Endothelial cell of umbilical vein (primary cell): ENCODE measurements at regions not wholly inside any gene's neighbourhood (a gene's known extent, or its start where the extent isn't known, plus 50 kb on each side); places are given as distances from the start of the nearest gene placed in this dataset.

ENCODE experiments used
- BruUV-seq: library from RNA; stranded (reverse); fragments of 400-500 nt; replicated peaks from 2 replicates; lab custom pipeline; 2021; lab: Mats Ljungman, UMichigan
- CTCF ChIA-PET: fragments of 300-600, 350-600 bp; sonication (Branson Sonifier 250); formaldehyde crosslinking; loops from one replicate; lab custom pipeline; 2021; ENCODE audit warnings: antibody characterized with exemption, inconsistent platforms; lab: Charles Lee
- POLR2A ChIA-PET: fragments of 300-600, 350-600 bp; sonication (Branson Sonifier 250); formaldehyde crosslinking; loops from one replicate; lab custom pipeline; 2021; ENCODE audit warnings: antibody characterized with exemption, inconsistent platforms; lab: Charles Lee
- DNase-seq: peaks from one replicate; pipeline ENCODE4 v3.0.0-alpha.2; 2011; ENCODE audit warnings: low read depth, low spot score
- FAIRE-seq: peaks from 2 replicates; lab custom pipeline; 2011; peaks lifted over from hg19 to GRCh38; lab: Jason Lieb, UNC
- H2AFZ ChIP-seq: 2 replicates; pipeline ENCODE4 v1.6.0; 2012; ENCODE audit warnings: low read depth, low read length, control low read depth, inconsistent platforms
- H3K27ac ChIP-seq: 2 replicates; pipeline ENCODE4 v1.5.1; 2011; ENCODE audit warnings: low read depth, mild to moderate bottlenecking, control low read depth, low read length, moderate library complexity; ENCODE audit not compliant: insufficient read depth
- H3K27me3 ChIP-seq, 2 experiments: 2 replicates each; pipeline versions ENCODE4 v1.6.0 to v1.6.1; 2011; ENCODE audit warnings: low read length in 2 of 2, mixed read lengths in 1 of 2; ENCODE audit not compliant: control insufficient read depth in 2 of 2, insufficient read depth in 2 of 2
- H3K36me3 ChIP-seq, 2 experiments: 2 replicates in 1 of 2; 3 replicates in 1 of 2; pipeline ENCODE4 v1.5.1; 2011; ENCODE audit warnings: low read length in 2 of 2, mild to moderate bottlenecking in 1 of 2, moderate library complexity in 1 of 2; ENCODE audit not compliant: control insufficient read depth in 2 of 2, insufficient read depth in 2 of 2; ENCODE audit errors: extremely low read depth in 1 of 2
- H3K4me1 ChIP-seq: 3 replicates; pipeline ENCODE4 v1.5.1; 2011; ENCODE audit warnings: mild to moderate bottlenecking, low read length; ENCODE audit not compliant: control insufficient read depth, insufficient read depth; ENCODE audit errors: extremely low read depth
- H3K4me2 ChIP-seq: 2 replicates; pipeline ENCODE4 v1.6.1; 2011; ENCODE audit warnings: low read length, control low read depth, mixed read lengths; ENCODE audit not compliant: insufficient read depth
- H3K4me3 ChIP-seq, 3 experiments: fragments of 200-600 bp in 1 of 3; sonication (generic), shearing (Covaris generic) in 1 of 3; replicated peaks in 1 of 3; 2 replicates each; pipeline ENCODE4 v1.5.1; 2011 to 2016; ENCODE audit warnings: control low read depth in 3 of 3, low read length in 3 of 3, mild to moderate bottlenecking in 2 of 3, inconsistent platforms in 1 of 3, low read depth in 1 of 3, moderate library complexity in 1 of 3; ENCODE audit not compliant: insufficient read depth in 1 of 3
- H3K79me2 ChIP-seq: 2 replicates; pipeline ENCODE4 v1.6.0; 2012; ENCODE audit warnings: low read length, inconsistent platforms; ENCODE audit not compliant: control insufficient read depth, insufficient read depth
- H3K9ac ChIP-seq: replicated peaks from 2 replicates; pipeline ENCODE3; 2011; ENCODE audit warnings: low read length, control low read depth; ENCODE audit not compliant: insufficient read depth; ENCODE audit errors: extremely low read depth
- H3K9me1 ChIP-seq: replicated peaks from 3 replicates; pipeline ENCODE4 v1.6.0; 2011; ENCODE audit warnings: mild to moderate bottlenecking, low read length; ENCODE audit not compliant: control insufficient read depth, insufficient read depth; ENCODE audit errors: extremely low read depth
- H3K9me3 ChIP-seq: replicated peaks from 2 replicates; pipeline ENCODE4 v1.5.1; 2012; ENCODE audit warnings: low read length, inconsistent platforms; ENCODE audit not compliant: control insufficient read depth, insufficient read depth
- H4K20me1 ChIP-seq: replicated peaks from 2 replicates; pipeline ENCODE3; 2011; ENCODE audit warnings: mild to moderate bottlenecking, low read length; ENCODE audit not compliant: control insufficient read depth, insufficient read depth; ENCODE audit errors: extremely low read depth
- CTCF ChIP-seq, 2 donors: IDR thresholded peaks; 1 replicate in 1 of 2; 2 replicates in 1 of 2; pipeline ENCODE4 v1.5.1; 2011; ENCODE audit warnings: low read length in 2 of 2, mild to moderate bottlenecking in 2 of 2, moderate library complexity in 2 of 2, control low read depth in 1 of 2, inconsistent platforms in 1 of 2, low read depth in 1 of 2; ENCODE audit not compliant: insufficient read depth in 1 of 2; ENCODE audit errors: extremely low read depth in 1 of 2
- EZH2 ChIP-seq: IDR thresholded peaks from 2 replicates; pipeline ENCODE4 v1.6.1; 2012; ENCODE audit warnings: borderline replicate concordance, low read depth, mild to moderate bottlenecking, moderate library complexity, low read length, inconsistent platforms; ENCODE audit not compliant: severe bottlenecking
- FOS ChIP-seq: IDR thresholded peaks from 2 replicates; pipeline ENCODE4 v1.6.1; 2011; ENCODE audit warnings: mild to moderate bottlenecking, low read length, moderate library complexity, borderline replicate concordance; ENCODE audit not compliant: insufficient read depth
- GATA2 ChIP-seq: IDR thresholded peaks from 2 replicates; pipeline ENCODE4 v1.7.0; 2011; ENCODE audit warnings: low read depth, mild to moderate bottlenecking, moderate library complexity, mixed read lengths, low read length; ENCODE audit not compliant: insufficient read length, insufficient read depth
- MAX ChIP-seq: IDR thresholded peaks from 2 replicates; pipeline ENCODE4 v1.6.1; 2011; ENCODE audit not compliant: insufficient read depth, insufficient read length
- MYC ChIP-seq: IDR thresholded peaks from one replicate; pipeline ENCODE4 v1.6.1; 2011; ENCODE audit warnings: mild to moderate bottlenecking, low read depth, low read length
- POLR2A ChIP-seq: IDR thresholded peaks from 2 replicates; pipeline ENCODE4 v1.6.1; 2012; ENCODE audit warnings: low read depth, mild to moderate bottlenecking, control low read depth, low read length
- POLR2AphosphoS5 ChIP-seq: IDR thresholded peaks from 2 replicates; pipeline ENCODE4 v1.6.1; 2012; ENCODE audit warnings: low read depth, mild to moderate bottlenecking, control low read depth, low read length, moderate library complexity; ENCODE audit not compliant: insufficient read depth
- dilution Hi-C: fragments of 300-500 bp; cut with MboI; formaldehyde crosslinking; loops from one replicate; pipeline ENCODE4 v1.15.0; 2019; ENCODE audit warnings: low sequenced_read_pairs; ENCODE audit not compliant: extremely low pct_ligation_motif_present
- intact Hi-C: fragments of 100-400 bp; cut with micrococcal nuclease; formaldehyde crosslinking; loops from one replicate; pipeline ENCODE4 v1.10.0; 2022

- H3K27ac ChIP-seq = no peak overlapping the region
- no peaks in the 10 kb centered on the region for H3K79me2 ChIP-seq
- no peaks in the 10 kb centered on the region for H3K9me3 ChIP-seq
- no peak for TF ChIP-seq POLR2A
- no peak for TF ChIP-seq EZH2
- TF ChIP-seq POLR2AphosphoS5 = no peak
- TF ChIP-seq GATA2 = no peak
- TF ChIP-seq MYC = no peak
- TF ChIP-seq CTCF (IDR thresholded peaks at IDR 0.05; ENCODE audit: extremely low read depth in 1 of 2, insufficient read depth in 1 of 2, low read depth in 1 of 2, low read length in 2 of 2) = no peak
- TF ChIP-seq MAX = no peak
- TF ChIP-seq FOS = no peak
- no peak for FAIRE-seq
- intact Hi-C loops = no loop called here
- no peak overlapping the region for H2AFZ ChIP-seq
- POLR2A ChIA-PET = no interaction called here
- dilution Hi-C loops = no loop called here
- H3K9ac ChIP-seq = no peak overlapping the region
- H3K9me1 ChIP-seq = no peaks in the 10 kb centered on the region
- H3K4me3 ChIP-seq = no peak overlapping the region
- no peaks in the 10 kb centered on the region for H4K20me1 ChIP-seq
- no peak overlapping the region for H3K4me2 ChIP-seq
- H3K27me3 ChIP-seq = no peaks in the 10 kb centered on the region
- BruUV-seq = no TSS peak
- no peaks in the 10 kb centered on the region for H3K36me3 ChIP-seq
- no peak for DNase-seq
- no peaks in the 10 kb centered on the region for H3K4me1 ChIP-seq
- CTCF ChIA-PET = no interaction called here
These were observed 76.3 kb downstream of the MAP1LC3B2 start for GRCh38 chr12:116635487-116635886.
